ENCODE measurements at regions not wholly inside any gene's neighbourhood (a gene's known extent, or its start where the extent isn't known, plus 50 kb on each side); places are given as distances from the start of the nearest gene placed in this dataset.
"Not testable (repeated sequence)": the region's sequence is repeated elsewhere in the genome, so short reads cannot be mapped to it uniquely, and the experiment has no call there.

DNA sequence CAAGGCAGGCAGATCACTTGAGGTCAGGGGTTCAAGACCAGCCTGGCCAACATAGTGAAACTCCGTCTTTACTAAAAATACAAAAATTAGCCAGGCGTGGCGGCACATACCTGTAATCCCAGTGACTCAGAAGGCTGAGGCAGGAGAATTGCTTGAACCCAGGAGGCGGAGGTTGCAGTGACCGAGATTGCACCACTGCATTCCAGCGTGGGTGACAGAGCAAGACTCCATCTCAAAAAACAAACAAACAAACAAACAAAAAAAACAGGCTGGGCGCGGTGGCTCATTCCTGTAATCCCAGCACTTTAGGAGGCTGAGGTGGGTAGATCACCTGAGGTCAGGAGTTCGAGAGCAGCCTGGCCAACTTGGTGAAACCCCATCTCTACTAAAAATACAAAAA lies 122.8 kb upstream of the PABPC3 start:
- not testable (repeated sequence) for H3K27ac ChIP-seq (ENCODE audit: low read depth, low read length); H3K9ac ChIP-seq (ENCODE audit: low read length); H3K36me3 ChIP-seq (ENCODE audit: control insufficient read depth, insufficient read depth, low read length); H2AK5ac ChIP-seq (ENCODE audit: low read length); H3K4me1 ChIP-seq (ENCODE audit: control insufficient read depth, low read depth, low read length); H4K5ac ChIP-seq (ENCODE audit: low read length); H2BK5ac ChIP-seq (ENCODE audit: low read length); H3K18ac ChIP-seq (ENCODE audit: low read length); H3K23ac ChIP-seq (ENCODE audit: low read length); H2BK15ac ChIP-seq (replicated peaks; ENCODE audit: low read depth); H3K79me1 ChIP-seq (ENCODE audit: low read length); H3K56ac ChIP-seq (ENCODE audit: low read length); H4K8ac ChIP-seq (ENCODE audit: low read depth, low read length); DNase-seq; H3K79me2 ChIP-seq (ENCODE audit: control insufficient read depth, insufficient read depth, low read length); H3K27me3 ChIP-seq (ENCODE audit: insufficient read depth, low read length, poor library complexity); H2BK120ac ChIP-seq (ENCODE audit: low read depth, low read length); H3K4me3 ChIP-seq (ENCODE audit: low read length); H3K4ac ChIP-seq (ENCODE audit: low read depth, low read length); H3K4me2 ChIP-seq (ENCODE audit: low read length)
- WGBS (ENCODE audit: extremely low coverage, insufficient coverage, low lambda C conversion rate): no CpG with 5 or more reads among the region's 9 CpGs

DNA sequence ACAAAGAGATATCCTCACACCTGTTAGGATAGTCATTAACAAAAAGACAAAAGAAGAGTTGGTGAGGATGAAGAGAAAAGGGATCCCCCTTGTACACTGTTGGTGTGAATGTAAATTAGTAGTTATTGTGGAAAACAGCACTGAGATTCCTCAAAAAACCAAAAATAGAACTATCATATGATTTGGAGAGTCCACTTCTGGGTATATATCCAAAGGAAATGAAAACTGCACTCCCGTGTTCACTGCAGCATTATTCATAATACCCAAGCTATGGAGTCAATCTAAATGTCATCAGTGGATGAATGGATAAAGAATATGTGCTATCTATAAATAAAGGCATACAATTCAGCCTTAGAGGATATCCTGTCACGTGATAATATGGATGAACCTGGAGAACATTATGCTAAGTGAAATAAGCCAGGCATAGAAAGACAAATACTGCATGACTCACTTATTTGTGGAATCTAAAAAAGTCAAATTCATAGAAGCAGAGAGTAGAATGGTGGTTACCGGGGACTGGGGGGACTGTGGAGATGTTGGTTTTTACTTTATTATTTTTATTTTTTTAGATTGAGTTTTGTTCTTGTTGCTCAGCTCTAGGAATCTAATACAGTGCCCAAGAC lies 114.6 kb upstream of the PABPC3 start:
- H3K36me3 ChIP-seq (ENCODE audit: control insufficient read depth, insufficient read depth, low read length); H2BK15ac ChIP-seq (replicated peaks; ENCODE audit: low read depth); H3K4ac ChIP-seq (ENCODE audit: low read depth, low read length); H3K56ac ChIP-seq (ENCODE audit: low read length); H3K27ac ChIP-seq (ENCODE audit: low read depth, low read length); H2BK5ac ChIP-seq (ENCODE audit: low read length); DNase-seq; H3K4me2 ChIP-seq (ENCODE audit: low read length); H2AK5ac ChIP-seq (ENCODE audit: low read length); H3K4me3 ChIP-seq (ENCODE audit: low read length); H3K27me3 ChIP-seq (ENCODE audit: insufficient read depth, low read length, poor library complexity); H3K79me2 ChIP-seq (ENCODE audit: control insufficient read depth, insufficient read depth, low read length); H3K79me1 ChIP-seq (ENCODE audit: low read length); H4K5ac ChIP-seq (ENCODE audit: low read length); H3K23ac ChIP-seq (ENCODE audit: low read length); H3K18ac ChIP-seq (ENCODE audit: low read length); H3K4me1 ChIP-seq (ENCODE audit: control insufficient read depth, low read depth, low read length); H4K8ac ChIP-seq (ENCODE audit: low read depth, low read length); H3K9ac ChIP-seq (ENCODE audit: low read length); H2BK120ac ChIP-seq (ENCODE audit: low read depth, low read length): not testable (repeated sequence)
- no CpG with 5 or more reads among the region's 3 CpGs for WGBS (ENCODE audit: extremely low coverage, insufficient coverage, low lambda C conversion rate)

DNA sequence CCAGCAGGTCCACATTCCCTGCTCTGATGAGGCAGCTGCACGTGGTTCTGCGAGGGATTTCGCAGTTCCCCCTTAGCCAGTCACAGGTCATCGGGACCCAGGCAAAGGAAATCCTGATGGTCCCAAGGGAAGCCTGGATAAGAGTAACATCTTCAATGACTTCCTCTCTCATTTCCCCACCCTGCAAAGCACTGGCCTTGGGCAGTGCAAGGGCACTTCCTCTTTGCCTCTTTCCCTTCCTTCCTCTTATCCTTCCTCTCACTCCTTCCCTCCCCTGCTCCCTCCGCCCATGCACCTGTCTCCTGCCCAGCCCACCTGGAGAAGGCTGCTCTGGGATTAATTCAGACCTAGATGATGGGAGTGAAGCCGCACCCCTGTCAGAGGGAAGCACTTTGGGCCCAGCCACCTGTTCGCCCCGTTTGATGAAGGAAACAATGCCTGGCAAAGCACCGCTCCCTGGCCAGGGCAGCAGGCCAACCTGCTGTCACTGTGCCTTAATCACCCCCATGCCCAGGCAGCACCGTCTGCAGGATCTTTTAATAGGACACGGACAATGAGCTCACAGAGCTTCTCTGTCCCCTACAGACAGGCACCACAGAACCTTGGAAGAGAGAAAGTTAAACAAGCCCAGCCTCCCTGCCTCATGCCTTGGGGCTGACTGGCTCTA lies 113.5 kb upstream of the PABPC3 start:
- Histone ChIP-seq H3K4me3 (ENCODE audit: low read length) (no peak overlapping the region), H3K79me2 (ENCODE audit: control insufficient read depth, insufficient read depth, low read length) (no peaks in the 10 kb centered on the region), H3K79me1 (ENCODE audit: low read length) (no peaks in the 10 kb centered on the region), H3K9ac (ENCODE audit: low read length) (no peak overlapping the region), H3K27me3 (ENCODE audit: insufficient read depth, low read length, poor library complexity) (no peaks in the 10 kb centered on the region), H3K18ac (ENCODE audit: low read length) (no peak overlapping the region), H2BK5ac (ENCODE audit: low read length) (no peak overlapping the region), H2AK5ac (ENCODE audit: low read length) (no peak overlapping the region), H3K27ac (ENCODE audit: low read depth, low read length) (no peak overlapping the region), H3K4me2 (ENCODE audit: low read length) (no peak overlapping the region), H3K4ac (ENCODE audit: low read depth, low read length) (no peak overlapping the region), H2BK120ac (ENCODE audit: low read depth, low read length) (no peak overlapping the region), H3K4me1 (ENCODE audit: control insufficient read depth, low read depth, low read length) (peaks cover under 1% of the 10 kb centered on the region), H2BK15ac (replicated peaks; ENCODE audit: low read depth) (no peak overlapping the region), H4K5ac (ENCODE audit: low read length) (no peak overlapping the region), H3K36me3 (ENCODE audit: control insufficient read depth, insufficient read depth, low read length) (no peaks in the 10 kb centered on the region), H3K56ac (ENCODE audit: low read length) (no peak overlapping the region), H4K8ac (ENCODE audit: low read depth, low read length) (no peak overlapping the region), H3K23ac (ENCODE audit: low read length) (no peak overlapping the region)
- DNase-seq: no peak
- WGBS (ENCODE audit: extremely low coverage, insufficient coverage, low lambda C conversion rate): no CpG with 5 or more reads among the region's 11 CpGs

DNA sequence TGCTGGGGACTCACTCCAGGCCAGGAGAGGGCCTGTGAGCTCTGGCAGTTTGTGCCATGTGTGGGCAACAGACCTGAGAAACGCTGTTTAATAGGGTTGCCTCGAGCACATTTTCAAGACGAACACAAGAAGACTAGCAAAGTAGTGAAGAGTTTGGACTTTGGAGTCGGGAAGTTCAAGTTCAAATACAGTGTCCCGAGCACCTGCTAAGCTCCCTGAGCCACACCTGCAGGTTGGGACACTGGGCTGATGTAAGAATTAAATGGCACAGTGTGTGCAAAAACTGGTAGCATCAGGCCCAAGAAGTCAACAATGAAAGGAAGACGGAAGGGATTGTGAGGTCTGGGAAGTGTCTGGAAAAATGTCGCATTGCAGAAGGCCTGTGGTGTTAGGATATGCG lies 112.8 kb upstream of the PABPC3 start:
- Histone ChIP-seq H2AK5ac (ENCODE audit: low read length) (no peak overlapping the region), H2BK15ac (replicated peaks; ENCODE audit: low read depth) (no peak overlapping the region), H3K18ac (ENCODE audit: low read length) (no peak overlapping the region), H3K56ac (ENCODE audit: low read length) (no peak overlapping the region), H3K23ac (ENCODE audit: low read length) (no peak overlapping the region), H3K27me3 (ENCODE audit: insufficient read depth, low read length, poor library complexity) (no peaks in the 10 kb centered on the region), H3K4ac (ENCODE audit: low read depth, low read length) (no peak overlapping the region), H3K4me2 (ENCODE audit: low read length) (no peak overlapping the region), H4K8ac (ENCODE audit: low read depth, low read length) (no peak overlapping the region), H3K27ac (ENCODE audit: low read depth, low read length) (no peak overlapping the region), H2BK120ac (ENCODE audit: low read depth, low read length) (no peak overlapping the region), H3K79me1 (ENCODE audit: low read length) (no peaks in the 10 kb centered on the region), H3K4me1 (ENCODE audit: control insufficient read depth, low read depth, low read length) (peaks cover 1% of the 10 kb centered on the region), H4K5ac (ENCODE audit: low read length) (no peak overlapping the region), H3K36me3 (ENCODE audit: control insufficient read depth, insufficient read depth, low read length) (no peaks in the 10 kb centered on the region), H2BK5ac (ENCODE audit: low read length) (no peak overlapping the region), H3K79me2 (ENCODE audit: control insufficient read depth, insufficient read depth, low read length) (no peaks in the 10 kb centered on the region), H3K9ac (ENCODE audit: low read length) (no peak overlapping the region), H3K4me3 (ENCODE audit: low read length) (no peak overlapping the region)
- WGBS (ENCODE audit: extremely low coverage, insufficient coverage, low lambda C conversion rate): no CpG with 5 or more reads among the region's 8 CpGs
- no peak for DNase-seq

DNA sequence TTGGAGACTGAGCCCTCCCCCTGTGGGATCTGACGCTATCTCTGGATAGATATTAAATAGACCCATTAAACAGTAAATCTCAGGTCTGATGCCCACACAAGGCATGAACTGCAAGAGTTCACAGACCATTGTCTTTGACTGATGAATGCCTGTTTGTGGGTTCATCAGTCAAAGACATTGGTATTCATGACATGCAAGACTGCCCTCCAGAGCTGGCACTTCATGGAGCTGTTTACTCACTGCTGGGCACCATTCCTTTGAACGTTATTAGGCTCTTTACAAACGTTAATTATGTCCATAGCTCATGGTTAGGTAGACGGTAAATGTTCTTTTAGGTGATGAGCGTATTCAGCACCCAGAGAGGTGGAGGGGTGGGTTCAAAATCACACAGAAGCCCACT lies 111.8 kb upstream of the PABPC3 start:
- Histone ChIP-seq H3K27ac (ENCODE audit: low read depth, low read length) (no peak overlapping the region), H3K79me2 (ENCODE audit: control insufficient read depth, insufficient read depth, low read length) (no peaks in the 10 kb centered on the region), H2AK5ac (ENCODE audit: low read length) (no peak overlapping the region), H4K8ac (ENCODE audit: low read depth, low read length) (no peak overlapping the region), H3K4me1 (ENCODE audit: control insufficient read depth, low read depth, low read length) (peaks cover 1% of the 10 kb centered on the region), H2BK15ac (replicated peaks; ENCODE audit: low read depth) (no peak overlapping the region), H4K5ac (ENCODE audit: low read length) (no peak overlapping the region), H3K36me3 (ENCODE audit: control insufficient read depth, insufficient read depth, low read length) (no peaks in the 10 kb centered on the region), H2BK120ac (ENCODE audit: low read depth, low read length) (no peak overlapping the region), H3K9ac (ENCODE audit: low read length) (no peak overlapping the region), H3K56ac (ENCODE audit: low read length) (no peak overlapping the region), H2BK5ac (ENCODE audit: low read length) (no peak overlapping the region), H3K4me2 (ENCODE audit: low read length) (no peak overlapping the region), H3K23ac (ENCODE audit: low read length) (no peak overlapping the region), H3K27me3 (ENCODE audit: insufficient read depth, low read length, poor library complexity) (no peaks in the 10 kb centered on the region), H3K4ac (ENCODE audit: low read depth, low read length) (no peak overlapping the region), H3K4me3 (ENCODE audit: low read length) (no peak overlapping the region), H3K18ac (ENCODE audit: low read length) (no peak overlapping the region), H3K79me1 (ENCODE audit: low read length) (no peaks in the 10 kb centered on the region)
- WGBS (ENCODE audit: extremely low coverage, insufficient coverage, low lambda C conversion rate): no CpG with 5 or more reads among the region's 5 CpGs
- DNase-seq: no peak

DNA sequence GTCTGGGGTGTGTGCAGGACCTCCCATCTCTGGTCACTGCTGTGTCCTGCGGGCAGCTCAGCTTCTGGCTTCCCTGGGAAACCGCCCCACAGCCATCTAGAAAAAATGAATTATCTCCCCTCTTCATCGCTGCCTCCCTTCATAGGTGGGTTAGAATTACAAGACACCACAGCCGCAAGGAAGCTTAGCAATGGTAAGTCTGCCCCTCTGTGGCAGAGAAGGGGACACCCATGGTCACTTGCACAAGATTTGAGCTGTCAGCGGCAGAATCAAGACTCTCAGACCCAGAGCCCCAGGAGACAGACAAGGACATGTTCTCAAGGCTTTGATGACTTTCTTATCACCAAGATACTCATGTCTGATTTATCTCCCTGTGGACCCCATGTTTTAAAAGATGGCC lies 110.8 kb upstream of the PABPC3 start:
- no peak overlapping the region for H2BK5ac ChIP-seq (ENCODE audit: low read length)
- H3K23ac ChIP-seq (ENCODE audit: low read length): no peak overlapping the region
- no peak overlapping the region for H3K9ac ChIP-seq (ENCODE audit: low read length)
- no peaks in the 10 kb centered on the region for H3K27me3 ChIP-seq (ENCODE audit: insufficient read depth, low read length, poor library complexity)
- no peak overlapping the region for H4K5ac ChIP-seq (ENCODE audit: low read length)
- DNase-seq: peak; percentile 85
- no peak overlapping the region for H3K27ac ChIP-seq (ENCODE audit: low read depth, low read length)
- H2AK5ac ChIP-seq (ENCODE audit: low read length): no peak overlapping the region
- H3K4ac ChIP-seq (ENCODE audit: low read depth, low read length): no peak overlapping the region
- peaks cover 1% of the 10 kb centered on the region for H3K4me1 ChIP-seq (ENCODE audit: control insufficient read depth, low read depth, low read length)
- no peak overlapping the region for H2BK120ac ChIP-seq (ENCODE audit: low read depth, low read length)
- no peak overlapping the region for H3K4me2 ChIP-seq (ENCODE audit: low read length)
- no peaks in the 10 kb centered on the region for H3K36me3 ChIP-seq (ENCODE audit: control insufficient read depth, insufficient read depth, low read length)
- no CpG with 5 or more reads among the region's 5 CpGs for WGBS (ENCODE audit: extremely low coverage, insufficient coverage, low lambda C conversion rate)
- H4K8ac ChIP-seq (ENCODE audit: low read depth, low read length): no peak overlapping the region
- no peak overlapping the region for H3K18ac ChIP-seq (ENCODE audit: low read length)
- H2BK15ac ChIP-seq (replicated peaks; ENCODE audit: low read depth): no peak overlapping the region
- no peaks in the 10 kb centered on the region for H3K79me2 ChIP-seq (ENCODE audit: control insufficient read depth, insufficient read depth, low read length)
- H3K4me3 ChIP-seq (ENCODE audit: low read length): no peak overlapping the region
- H3K79me1 ChIP-seq (ENCODE audit: low read length): no peaks in the 10 kb centered on the region
- no peak overlapping the region for H3K56ac ChIP-seq (ENCODE audit: low read length)
